SH-SY5Y (cell line): ENCODE measurements at regions not wholly inside any gene's neighbourhood (a gene's known extent, or its start where the extent isn't known, plus 50 kb on each side); places are given as distances from the start of the nearest gene placed in this dataset.

Source experiments
- GATA2 ChIP-seq: IDR thresholded peaks from 2 replicates; pipeline ENCODE4 v1.6.1; 2011; ENCODE audit warnings: mild to moderate bottlenecking, low read depth, low read length
- GATA3 ChIP-seq: IDR thresholded peaks from 2 replicates; pipeline ENCODE4 v1.6.1; 2011; ENCODE audit warnings: low read depth, mild to moderate bottlenecking, low read length, moderate library complexity

DNA sequence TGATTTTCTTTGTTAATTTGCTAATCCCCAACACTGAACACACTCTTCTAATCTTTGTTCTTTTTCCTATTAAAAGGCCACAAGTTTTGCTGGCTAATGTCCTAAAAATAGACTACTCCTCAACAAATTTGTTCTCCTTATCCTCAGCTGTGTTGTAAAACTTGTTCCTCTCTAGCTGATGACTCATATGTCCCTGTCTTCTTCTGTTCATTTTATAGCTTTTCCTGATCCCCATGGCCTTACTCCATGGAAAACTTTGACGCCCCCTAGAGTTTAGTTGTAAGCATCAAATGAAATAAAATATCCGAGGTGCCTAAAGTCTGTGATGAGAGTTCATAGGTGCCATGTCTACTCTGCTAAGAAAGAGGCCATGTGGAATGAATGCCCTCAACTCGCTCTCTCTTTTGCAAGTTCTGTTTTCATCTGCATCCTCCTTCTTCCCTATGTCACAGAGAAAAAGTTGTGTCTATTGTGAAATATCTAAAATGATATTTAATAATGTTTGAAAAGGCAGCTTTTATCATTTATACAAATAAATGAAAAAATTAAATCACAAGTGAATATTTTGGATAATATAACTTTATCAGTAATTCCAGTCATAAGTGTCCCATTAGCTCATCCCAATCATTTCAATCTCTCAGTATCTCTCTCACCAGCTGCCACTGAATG is 237.9 kb downstream of the IPO8 start:
- TF ChIP-seq GATA3 = no peak
- TF ChIP-seq GATA2 = no peak
